ENCODE measurements at regions not wholly inside any gene's neighbourhood (a gene's known extent, or its start where the extent isn't known, plus 50 kb on each side); places are given as distances from the start of the nearest gene placed in this dataset.

DNA sequence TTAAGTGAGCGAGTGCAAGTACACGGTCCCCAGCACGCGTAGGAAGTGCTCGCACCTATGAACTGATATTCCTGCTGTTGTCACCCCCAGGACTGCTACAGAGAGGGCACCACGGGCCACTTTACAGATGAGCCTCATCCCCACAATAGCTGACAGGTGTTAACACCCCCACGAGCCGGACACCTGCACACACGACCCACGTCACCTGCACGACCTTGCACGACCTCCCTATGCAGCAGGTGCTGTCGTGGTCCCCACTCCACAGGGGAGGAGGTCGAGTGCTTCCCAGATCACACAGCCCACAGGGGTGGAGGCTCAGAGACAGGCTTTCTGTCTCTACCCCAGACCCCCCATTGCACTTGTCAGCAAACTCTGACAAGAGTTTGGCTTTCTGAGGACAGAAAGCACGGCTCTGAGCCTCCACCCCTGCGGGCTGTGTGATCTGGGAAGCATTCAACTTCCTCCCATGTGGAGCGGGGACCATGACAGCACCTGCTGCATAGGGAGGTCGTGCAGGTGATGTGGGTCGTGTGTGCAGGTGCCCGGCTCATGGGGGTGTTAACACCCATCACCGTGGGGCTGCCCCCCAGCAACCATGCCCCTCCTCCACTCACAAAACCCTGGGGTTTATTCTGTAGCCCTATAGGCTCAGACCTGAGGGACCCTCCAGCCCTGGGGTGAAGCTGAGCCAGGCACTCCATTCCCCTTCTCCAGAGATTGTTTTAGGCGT lies 80.8 kb downstream of the MATN1 start:
- Mint-ChIP-seq H3K9me3 (ENCODE audit: low read depth) (no peaks in the 10 kb centered on the region), H3K4me1 (ENCODE audit: low read depth) (no peaks in the 10 kb centered on the region), H3K36me3 (ENCODE audit: low read depth) (no peaks in the 10 kb centered on the region), H3K4me3 (ENCODE audit: unreplicated experiment) (no peak overlapping the region), H3K27me3 (ENCODE audit: low read depth) (peaks cover 44% of the 10 kb centered on the region), H3K27ac (ENCODE audit: unreplicated experiment) (no peak overlapping the region)
- TF ChIP-seq, protein P1, sequence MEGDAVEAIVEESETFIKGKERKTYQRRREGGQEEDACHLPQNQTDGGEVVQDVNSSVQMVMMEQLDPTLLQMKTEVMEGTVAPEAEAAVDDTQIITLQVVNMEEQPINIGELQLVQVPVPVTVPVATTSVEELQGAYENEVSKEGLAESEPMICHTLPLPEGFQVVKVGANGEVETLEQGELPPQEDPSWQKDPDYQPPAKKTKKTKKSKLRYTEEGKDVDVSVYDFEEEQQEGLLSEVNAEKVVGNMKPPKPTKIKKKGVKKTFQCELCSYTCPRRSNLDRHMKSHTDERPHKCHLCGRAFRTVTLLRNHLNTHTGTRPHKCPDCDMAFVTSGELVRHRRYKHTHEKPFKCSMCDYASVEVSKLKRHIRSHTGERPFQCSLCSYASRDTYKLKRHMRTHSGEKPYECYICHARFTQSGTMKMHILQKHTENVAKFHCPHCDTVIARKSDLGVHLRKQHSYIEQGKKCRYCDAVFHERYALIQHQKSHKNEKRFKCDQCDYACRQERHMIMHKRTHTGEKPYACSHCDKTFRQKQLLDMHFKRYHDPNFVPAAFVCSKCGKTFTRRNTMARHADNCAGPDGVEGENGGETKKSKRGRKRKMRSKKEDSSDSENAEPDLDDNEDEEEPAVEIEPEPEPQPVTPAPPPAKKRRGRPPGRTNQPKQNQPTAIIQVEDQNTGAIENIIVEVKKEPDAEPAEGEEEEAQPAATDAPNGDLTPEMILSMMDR (IDR thresholded peaks at IDR 0.05): no peak
- DNase-seq (ENCODE audit: low spot score): peak; percentile 79

DNA sequence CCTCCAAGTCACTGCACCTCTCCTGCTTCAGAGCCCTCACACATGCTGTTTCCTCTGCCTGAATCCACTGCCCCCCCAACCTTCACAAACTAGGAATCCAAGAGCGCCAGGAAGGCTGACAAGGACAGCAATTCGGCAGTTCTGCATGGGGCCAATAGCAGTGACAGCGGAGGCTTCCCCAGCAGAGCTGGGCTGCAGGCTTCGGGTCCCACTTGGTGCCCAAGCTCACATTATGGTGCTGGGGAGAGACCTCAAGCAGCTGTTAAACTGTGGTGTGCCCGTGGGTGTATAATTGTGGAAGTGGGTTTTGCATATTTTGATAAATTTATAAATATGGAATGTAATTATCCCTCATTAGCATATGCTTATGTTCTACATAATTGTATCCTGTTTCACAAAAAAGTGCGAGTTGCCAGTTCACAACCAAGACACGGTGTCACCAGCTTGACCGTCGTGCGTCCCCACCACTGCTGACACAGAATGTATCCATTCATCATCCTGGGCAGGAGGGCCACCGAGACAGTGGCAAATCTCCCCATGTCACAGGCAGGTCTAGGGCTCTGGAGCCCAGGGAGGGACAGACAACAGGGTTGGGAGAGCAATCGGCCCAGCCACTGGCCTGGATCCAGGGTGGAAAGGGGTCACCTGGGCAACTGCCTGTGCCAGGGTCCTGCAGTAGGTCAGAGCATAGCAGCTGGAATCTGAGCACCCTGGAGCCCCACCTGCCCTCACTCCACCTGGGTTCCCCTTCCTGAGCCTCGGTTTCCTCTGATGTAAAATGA lies 81.6 kb downstream of the MATN1 start:
- TF ChIP-seq, protein P1 (IDR thresholded peaks at IDR 0.05): no peak
- DNase-seq (ENCODE audit: low spot score): peak; percentile 69
- Mint-ChIP-seq H3K4me1 (ENCODE audit: low read depth) (no peaks in the 10 kb centered on the region), H3K27me3 (ENCODE audit: low read depth) (peaks cover 49% of the 10 kb centered on the region), H3K27ac (ENCODE audit: unreplicated experiment) (no peak overlapping the region), H3K4me3 (ENCODE audit: unreplicated experiment) (no peak overlapping the region), H3K9me3 (ENCODE audit: low read depth) (no peaks in the 10 kb centered on the region), H3K36me3 (ENCODE audit: low read depth) (no peaks in the 10 kb centered on the region)

DNA sequence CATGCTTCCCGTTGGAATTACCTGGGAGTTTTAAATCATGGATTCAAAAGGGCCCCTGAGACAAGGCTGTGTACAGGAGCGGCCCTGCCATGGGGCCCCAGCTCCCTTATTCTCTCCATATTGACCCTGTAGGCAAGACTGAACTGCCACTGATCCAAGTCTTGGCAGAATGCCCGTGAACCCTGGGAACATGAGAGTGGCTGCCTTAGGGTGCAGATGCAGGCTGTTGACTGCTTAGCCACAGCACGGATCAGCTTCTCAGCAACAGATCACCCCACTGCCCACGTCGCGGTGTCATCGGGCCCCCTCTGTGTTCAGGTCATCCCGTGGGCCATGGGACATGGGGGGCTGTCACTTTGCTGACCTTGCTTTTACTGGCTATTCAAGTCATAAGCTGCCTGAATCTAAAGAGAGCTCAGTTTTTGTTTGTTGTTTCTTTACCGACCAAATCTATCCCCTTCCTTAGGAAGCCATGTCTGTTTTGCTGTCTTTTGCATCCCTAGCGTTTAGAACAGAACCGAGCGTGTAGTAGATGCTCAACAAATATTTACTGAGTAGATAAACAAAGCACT lies 83.4 kb downstream of the MATN1 start:
- H3K36me3 Mint-ChIP-seq (ENCODE audit: low read depth): no peaks in the 10 kb centered on the region
- H3K9me3 Mint-ChIP-seq (ENCODE audit: low read depth): no peaks in the 10 kb centered on the region
- TF ChIP-seq, protein P1 (IDR thresholded peaks at IDR 0.05): no peak
- peak; percentile 44 for DNase-seq (ENCODE audit: low spot score)
- no peak overlapping the region for H3K27ac Mint-ChIP-seq (ENCODE audit: unreplicated experiment)
- peaks cover 41% of the 10 kb centered on the region for H3K27me3 Mint-ChIP-seq (ENCODE audit: low read depth)
- H3K4me3 Mint-ChIP-seq (ENCODE audit: unreplicated experiment): no peak overlapping the region
- H3K4me1 Mint-ChIP-seq (ENCODE audit: low read depth): no peaks in the 10 kb centered on the region

- Mint-ChIP-seq H3K4me3 (ENCODE audit: unreplicated experiment) (no peak overlapping the region), H3K9me3 (ENCODE audit: low read depth) (no peaks in the 10 kb centered on the region), H3K27ac (ENCODE audit: unreplicated experiment) (no peak overlapping the region), H3K4me1 (ENCODE audit: low read depth) (no peaks in the 10 kb centered on the region), H3K36me3 (ENCODE audit: low read depth) (no peaks in the 10 kb centered on the region), H3K27me3 (ENCODE audit: low read depth) (peaks cover 34% of the 10 kb centered on the region)
- peak; percentile 58 for DNase-seq (ENCODE audit: low spot score)
- TF ChIP-seq, protein P1 (IDR thresholded peaks at IDR 0.05): no peak
These were observed 84.6 kb downstream of the MATN1 start for GRCh38 chr1:30638811-30639210.

- no peak for DNase-seq (ENCODE audit: low spot score)
- Mint-ChIP-seq H3K36me3 (ENCODE audit: low read depth) (no peaks in the 10 kb centered on the region), H3K27ac (ENCODE audit: unreplicated experiment) (no peak overlapping the region), H3K4me3 (ENCODE audit: unreplicated experiment) (no peak overlapping the region), H3K9me3 (ENCODE audit: low read depth) (no peaks in the 10 kb centered on the region), H3K27me3 (ENCODE audit: low read depth) (peaks cover 30% of the 10 kb centered on the region), H3K4me1 (ENCODE audit: low read depth) (no peaks in the 10 kb centered on the region)
- TF ChIP-seq, protein P1 (IDR thresholded peaks at IDR 0.05): no peak
These were observed 85.3 kb downstream of the MATN1 start for GRCh38 chr1:30638086-30638485.
